ENCODE measurements at regions not wholly inside any gene's neighbourhood (a gene's known extent, or its start where the extent isn't known, plus 50 kb on each side); places are given as distances from the start of the nearest gene placed in this dataset.

- Mint-ChIP-seq H3K4me1 (no peaks in the 10 kb centered on the region; the same call in 2 of the 3 replicates), H3K27me3 (ENCODE audit: insufficient read depth, low read depth, poor library complexity) (peaks cover 1% of the 10 kb centered on the region), H3K27ac (no peak overlapping the region), H3K4me3 (no peak overlapping the region), H3K36me3 (ENCODE audit: low read depth) (no peaks in the 10 kb centered on the region), H3K9me3 (no peaks in the 10 kb centered on the region)
- H3K9me2 ChIP-seq (ENCODE audit: insufficient read depth) = no peaks in the 10 kb centered on the region
- no peak for DNase-seq (ENCODE audit: low spot score)
- no peak for ATAC-seq
- no peaks in the 10 kb centered on the region for H4K20me1 ChIP-seq (replicated peaks; ENCODE audit: insufficient read depth)
- no peak overlapping the region for H2AFZ ChIP-seq
- H3K4me3 ChIP-seq = no peak overlapping the region
- no peaks in the 10 kb centered on the region for H3K27me3 ChIP-seq (ENCODE audit: insufficient read depth)
- H3F3A ChIP-seq (replicated peaks; ENCODE audit: low read depth) = no peaks in the 10 kb centered on the region
- H3K79me2 ChIP-seq (replicated peaks; ENCODE audit: insufficient read depth) = no peaks in the 10 kb centered on the region
- H3K4me2 ChIP-seq = no peak overlapping the region
- TF ChIP-seq JUNB (IDR thresholded peaks at IDR 0.05; ENCODE audit: unreplicated experiment) = no peak
- TF ChIP-seq CTCF (conservative IDR thresholded peaks at IDR 0.05; ENCODE audit: low read depth in 2 of 2) = no peak
- no peak for TF ChIP-seq STAT1 (IDR thresholded peaks at IDR 0.05; ENCODE audit: unreplicated experiment)
- no peak for TF ChIP-seq ZNF331 (CRISPR knock-in tag; IDR thresholded peaks at IDR 0.05; ENCODE audit: low read depth)
- no peak for TF ChIP-seq EZH2 (IDR thresholded peaks at IDR 0.05; ENCODE audit: low read depth, unreplicated experiment)
- no peak for TF ChIP-seq NANOG (IDR thresholded peaks at IDR 0.05; ENCODE audit: borderline replicate concordance)
- no peak for TF ChIP-seq EZH2phosphoT487 (IDR thresholded peaks at IDR 0.05; ENCODE audit: unreplicated experiment)
- no peak for TF ChIP-seq ZNF462 (CRISPR knock-in tag; IDR thresholded peaks at IDR 0.05)
- TF ChIP-seq ZNF114 (CRISPR knock-in tag; IDR thresholded peaks at IDR 0.05) = no peak
- no peak for TF ChIP-seq REST (IDR thresholded peaks at IDR 0.05; ENCODE audit: unreplicated experiment)
- TF ChIP-seq POLR2AphosphoS5 (IDR thresholded peaks at IDR 0.05; ENCODE audit: low read depth) = no peak
- TF ChIP-seq ETS1 (IDR thresholded peaks at IDR 0.05) = no peak
- no peak overlapping the region for H3K27ac ChIP-seq (ENCODE audit: low read depth)
- H3K4me1 ChIP-seq (ENCODE audit: insufficient read depth) = no peaks in the 10 kb centered on the region
- H3K36me3 ChIP-seq (ENCODE audit: insufficient read depth) = no peaks in the 10 kb centered on the region
These were observed 308.3 kb upstream of the SHH start for GRCh38 chr7:156120552-156120951.

All from GM23338 (cell line).